Cardiac muscle cell (in vitro differentiated cells and primary cell): ENCODE measurements at regions not wholly inside any gene's neighbourhood (a gene's known extent, or its start where the extent isn't known, plus 50 kb on each side); places are given as distances from the start of the nearest gene placed in this dataset.

Source experiments
- DNase-seq, 2 donors: peaks; one replicate each; pipeline versions ENCODE4 v3.0.0 to v3.0.0-alpha.2; 2010 to 2017; ENCODE audit warnings: low read depth in 1 of 2, low spot score in 1 of 2
- H3K27ac ChIP-seq: fragments of 200-600 bp; sonication (generic); 2 replicates; pipeline ENCODE4 v1.5.1; 2016
- H3K27me3 ChIP-seq: fragments of 200-600 bp; sonication (generic); 2 replicates; pipeline ENCODE4 v1.6.0; 2016; ENCODE audit warnings: control low read depth
- H3K36me3 ChIP-seq: fragments of 200-600 bp; sonication (generic); 2 replicates; pipeline ENCODE4 v1.5.1; 2016; ENCODE audit warnings: control low read depth
- H3K4me1 ChIP-seq: fragments of 200-600 bp; sonication (generic); 2 replicates; pipeline ENCODE4 v1.8.1; 2017; ENCODE audit warnings: low read depth, mild to moderate bottlenecking, mixed run types
- H3K4me3 ChIP-seq: fragments of 200-600 bp; sonication (generic); 2 replicates; pipeline ENCODE4 v1.5.1; 2016; ENCODE audit warnings: mild to moderate bottlenecking
- H3K9me3 ChIP-seq: fragments of 200-600 bp; sonication (generic); 2 replicates; pipeline ENCODE4 v1.5.1; 2017; ENCODE audit warnings: low read depth, mild to moderate bottlenecking, control low read depth
- CTCF ChIP-seq: IDR thresholded peaks from 2 replicates; pipeline ENCODE4 v1.5.1; 2012; ENCODE audit warnings: low read depth, mild to moderate bottlenecking, low read length

GRCh38 chr11:92802644-92803043 is 166.8 kb upstream of the MTNR1B start:
- Histone ChIP-seq H3K27ac (no peak overlapping the region), H3K9me3 (no peaks in the 10 kb centered on the region), H3K4me1 (no peaks in the 10 kb centered on the region), H3K36me3 (no peaks in the 10 kb centered on the region), H3K27me3 (peaks cover 7% of the 10 kb centered on the region), H3K4me3 (no peak overlapping the region)
- TF ChIP-seq CTCF = no peak
- DNase-seq = no peak

GRCh38 chr11:92803391-92803790 is 166.1 kb upstream of the MTNR1B start:
- Histone ChIP-seq H3K27me3 (peaks cover 7% of the 10 kb centered on the region), H3K27ac (no peak overlapping the region), H3K4me3 (no peak overlapping the region), H3K9me3 (no peaks in the 10 kb centered on the region), H3K36me3 (no peaks in the 10 kb centered on the region), H3K4me1 (no peaks in the 10 kb centered on the region)
- DNase-seq = no peak
- no peak for TF ChIP-seq CTCF

GRCh38 chr11:92804388-92804966 is 165.0 kb upstream of the MTNR1B start:
- Histone ChIP-seq H3K36me3 (no peaks in the 10 kb centered on the region), H3K4me1 (no peaks in the 10 kb centered on the region), H3K27me3 (peaks cover 7% of the 10 kb centered on the region), H3K9me3 (no peaks in the 10 kb centered on the region), H3K27ac (no peak overlapping the region), H3K4me3 (no peak overlapping the region)
- no peak for DNase-seq
- no peak for TF ChIP-seq CTCF

GRCh38 chr11:92808022-92808421 is 161.4 kb upstream of the MTNR1B start:
- no peak overlapping the region for H3K27ac ChIP-seq
- no peaks in the 10 kb centered on the region for H3K4me1 ChIP-seq
- no peak for TF ChIP-seq CTCF

GRCh38 chr11:92810423-92811064 is 158.9 kb upstream of the MTNR1B start:
- no peak for DNase-seq
- no peaks in the 10 kb centered on the region for H3K9me3 ChIP-seq
- no peak for TF ChIP-seq CTCF
- no peaks in the 10 kb centered on the region for H3K4me1 ChIP-seq
- no peak overlapping the region for H3K4me3 ChIP-seq
- no peak overlapping the region for H3K27ac ChIP-seq
- no peaks in the 10 kb centered on the region for H3K36me3 ChIP-seq
- H3K27me3 ChIP-seq = peaks cover 5% of the 10 kb centered on the region

More at GRCh38 chr11:92808022-92808421, 161.4 kb upstream of the MTNR1B start:
- Histone ChIP-seq H3K9me3 (no peaks in the 10 kb centered on the region), H3K27me3 (peaks cover 5% of the 10 kb centered on the region), H3K4me3 (no peak overlapping the region), H3K36me3 (no peaks in the 10 kb centered on the region)
- no peak for DNase-seq
